HCT116 (cell line): ENCODE measurements at regions not wholly inside any gene's neighbourhood (a gene's known extent, or its start where the extent isn't known, plus 50 kb on each side); places are given as distances from the start of the nearest gene placed in this dataset.

Experiments used
- EZH2phosphoT487 ChIP-seq: fragments of 200-600 bp; IDR thresholded peaks from 2 replicates; pipeline ENCODE4 v1.6.1; 2018; ENCODE audit warnings: antibody characterized with exemption, borderline replicate concordance
- POLR2A ChIP-seq: IDR thresholded peaks from 2 replicates; pipeline ENCODE4 v1.7.0; 2011; ENCODE audit warnings: borderline replicate concordance; ENCODE audit not compliant: insufficient read depth, insufficient read length; ENCODE audit errors: extremely low read depth
- RAD21 ChIP-seq: IDR thresholded peaks from 2 replicates; pipeline ENCODE4 v1.6.1; 2012; ENCODE audit warnings: low read depth, mild to moderate bottlenecking
- ZNF274 ChIP-seq: fragments of 200-500 bp; sonication (Bioruptor generic); IDR thresholded peaks from 2 replicates; pipeline ENCODE4 v1.6.1; 2014; ENCODE audit warnings: mild to moderate bottlenecking, low read depth, low read length, inconsistent platforms
- TF ChIP-seq, protein P1 (sequence below), 3 experiments: fragments of 200-600 bp in 1 of 3; sonication (generic) in 1 of 3; IDR thresholded peaks in 2 of 3; conservative IDR thresholded peaks in 1 of 3; 2 replicates each; pipeline ENCODE4 v1.5.1; 2012 to 2017; ENCODE audit warnings: low read depth in 2 of 3, low read length in 2 of 3, antibody characterized with exemption in 1 of 3, borderline replicate concordance in 1 of 3, control low read depth in 1 of 3, mild to moderate bottlenecking in 1 of 3, mixed read lengths in 1 of 3, mixed run types in 1 of 3, moderate library complexity in 1 of 3; ENCODE audit not compliant: insufficient read depth in 1 of 3
- TF ChIP-seq, protein P2 (sequence below): IDR thresholded peaks from 2 replicates; pipeline ENCODE4 v1.6.1; 2011; ENCODE audit warnings: mild to moderate bottlenecking, low read length, moderate library complexity; ENCODE audit not compliant: insufficient replicate concordance; ENCODE audit errors: extremely low read depth

DNA sequence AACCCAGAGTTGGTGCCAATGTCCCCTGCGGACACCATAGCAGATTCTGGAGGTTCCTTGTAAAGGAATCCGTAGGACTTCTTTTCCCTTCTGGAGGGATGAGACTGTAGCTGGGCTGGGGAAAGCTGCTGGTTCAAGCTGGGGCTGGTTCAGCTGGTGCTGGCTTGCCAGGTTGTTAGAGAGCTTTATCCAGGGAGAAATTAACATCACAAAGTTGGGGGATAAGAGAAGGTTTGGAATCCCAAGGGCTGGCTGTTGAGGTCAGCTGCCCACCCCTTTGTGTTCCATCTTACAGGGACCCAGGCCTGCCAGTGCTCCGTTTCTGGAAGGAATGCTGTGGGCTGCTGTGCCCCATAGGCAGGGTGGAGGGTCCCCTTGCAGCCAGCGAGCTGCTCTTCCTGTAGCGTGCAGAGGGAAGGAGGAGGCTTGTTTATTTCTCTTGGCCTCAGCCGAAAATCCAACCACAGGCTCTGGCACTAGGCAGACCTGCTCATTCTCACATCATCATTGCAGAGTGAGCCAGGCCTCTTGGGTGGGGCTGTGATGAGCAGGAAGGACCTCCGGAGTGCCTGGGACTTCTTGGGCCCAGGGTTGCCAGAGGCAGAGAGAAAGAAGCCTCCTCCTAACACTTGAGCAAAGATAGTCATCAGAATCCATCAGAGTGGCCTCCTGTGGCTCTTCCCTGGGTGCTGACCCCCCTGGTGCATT is 251.1 kb downstream of the SEC14L1 start:
- TF ChIP-seq, protein P1, sequence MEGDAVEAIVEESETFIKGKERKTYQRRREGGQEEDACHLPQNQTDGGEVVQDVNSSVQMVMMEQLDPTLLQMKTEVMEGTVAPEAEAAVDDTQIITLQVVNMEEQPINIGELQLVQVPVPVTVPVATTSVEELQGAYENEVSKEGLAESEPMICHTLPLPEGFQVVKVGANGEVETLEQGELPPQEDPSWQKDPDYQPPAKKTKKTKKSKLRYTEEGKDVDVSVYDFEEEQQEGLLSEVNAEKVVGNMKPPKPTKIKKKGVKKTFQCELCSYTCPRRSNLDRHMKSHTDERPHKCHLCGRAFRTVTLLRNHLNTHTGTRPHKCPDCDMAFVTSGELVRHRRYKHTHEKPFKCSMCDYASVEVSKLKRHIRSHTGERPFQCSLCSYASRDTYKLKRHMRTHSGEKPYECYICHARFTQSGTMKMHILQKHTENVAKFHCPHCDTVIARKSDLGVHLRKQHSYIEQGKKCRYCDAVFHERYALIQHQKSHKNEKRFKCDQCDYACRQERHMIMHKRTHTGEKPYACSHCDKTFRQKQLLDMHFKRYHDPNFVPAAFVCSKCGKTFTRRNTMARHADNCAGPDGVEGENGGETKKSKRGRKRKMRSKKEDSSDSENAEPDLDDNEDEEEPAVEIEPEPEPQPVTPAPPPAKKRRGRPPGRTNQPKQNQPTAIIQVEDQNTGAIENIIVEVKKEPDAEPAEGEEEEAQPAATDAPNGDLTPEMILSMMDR (IDR thresholded peaks at IDR 0.05 in 2 of 3, conservative IDR thresholded peaks at IDR 0.05 in 1 of 3; ENCODE audit: borderline replicate concordance in 1 of 3, insufficient read depth in 1 of 3, low read depth in 2 of 3, low read length in 2 of 3): no peak
- TF ChIP-seq POLR2A (no peak), RAD21 (no peak), EZH2phosphoT487 (no peak), ZNF274 (no peak)
- TF ChIP-seq, protein P2, sequence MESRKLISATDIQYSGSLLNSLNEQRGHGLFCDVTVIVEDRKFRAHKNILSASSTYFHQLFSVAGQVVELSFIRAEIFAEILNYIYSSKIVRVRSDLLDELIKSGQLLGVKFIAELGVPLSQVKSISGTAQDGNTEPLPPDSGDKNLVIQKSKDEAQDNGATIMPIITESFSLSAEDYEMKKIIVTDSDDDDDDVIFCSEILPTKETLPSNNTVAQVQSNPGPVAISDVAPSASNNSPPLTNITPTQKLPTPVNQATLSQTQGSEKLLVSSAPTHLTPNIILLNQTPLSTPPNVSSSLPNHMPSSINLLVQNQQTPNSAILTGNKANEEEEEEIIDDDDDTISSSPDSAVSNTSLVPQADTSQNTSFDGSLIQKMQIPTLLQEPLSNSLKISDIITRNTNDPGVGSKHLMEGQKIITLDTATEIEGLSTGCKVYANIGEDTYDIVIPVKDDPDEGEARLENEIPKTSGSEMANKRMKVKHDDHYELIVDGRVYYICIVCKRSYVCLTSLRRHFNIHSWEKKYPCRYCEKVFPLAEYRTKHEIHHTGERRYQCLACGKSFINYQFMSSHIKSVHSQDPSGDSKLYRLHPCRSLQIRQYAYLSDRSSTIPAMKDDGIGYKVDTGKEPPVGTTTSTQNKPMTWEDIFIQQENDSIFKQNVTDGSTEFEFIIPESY: no peak
